ENCODE measurements at regions not wholly inside any gene's neighbourhood (a gene's known extent, or its start where the extent isn't known, plus 50 kb on each side); places are given as distances from the start of the nearest gene placed in this dataset.
A peak's percentile ranks its signal among the peaks of the same experiment; 100 is the strongest.

GRCh38 chr9:81381694-81382093 is 307.7 kb downstream of the TLE1 start:
- no peak for TF ChIP-seq CTCF (IDR thresholded peaks at IDR 0.05; ENCODE audit: low read length, missing control alignments)
- no peak for DNase-seq (ENCODE audit: low read depth)
- H3K4me3 ChIP-seq (replicated peaks; ENCODE audit: low read depth, low read length): no peak overlapping the region

- DNase-seq (ENCODE audit: low read depth): no peak
- TF ChIP-seq CTCF (IDR thresholded peaks at IDR 0.05; ENCODE audit: low read length, missing control alignments): no peak
- H3K4me3 ChIP-seq (replicated peaks; ENCODE audit: low read depth, low read length): no peak overlapping the region
Measured at GRCh38 chr9:81380504-81381359, 308.6 kb downstream of the TLE1 start.

- no peak overlapping the region for H3K4me3 ChIP-seq (replicated peaks; ENCODE audit: low read depth, low read length)
- DNase-seq (ENCODE audit: low read depth): no peak
- TF ChIP-seq CTCF (IDR thresholded peaks at IDR 0.05; ENCODE audit: low read length, missing control alignments): no peak
Measured at GRCh38 chr9:81379655-81380054, 309.7 kb downstream of the TLE1 start.

- TF ChIP-seq CTCF (IDR thresholded peaks at IDR 0.05; ENCODE audit: low read length, missing control alignments): no peak
- no peak overlapping the region for H3K4me3 ChIP-seq (replicated peaks; ENCODE audit: low read depth, low read length)
- no peak for DNase-seq (ENCODE audit: low read depth)
Measured at GRCh38 chr9:81377921-81378320, 311.4 kb downstream of the TLE1 start.

- no peak for TF ChIP-seq CTCF (IDR thresholded peaks at IDR 0.05; ENCODE audit: low read length, missing control alignments)
- DNase-seq (ENCODE audit: low read depth): no peak
- H3K4me3 ChIP-seq (replicated peaks; ENCODE audit: low read depth, low read length): no peak overlapping the region
Measured at GRCh38 chr9:81377320-81377719, 312.0 kb downstream of the TLE1 start.

GRCh38 chr9:81375187-81376100 is 313.9 kb downstream of the TLE1 start:
- no peak for TF ChIP-seq CTCF (IDR thresholded peaks at IDR 0.05; ENCODE audit: low read length, missing control alignments)
- H3K4me3 ChIP-seq (replicated peaks; ENCODE audit: low read depth, low read length): no peak overlapping the region
- peak; percentile 58 for DNase-seq (ENCODE audit: low read depth)

Data from fibroblast of pulmonary artery (primary cell).